ENCODE measurements at regions not wholly inside any gene's neighbourhood (a gene's known extent, or its start where the extent isn't known, plus 50 kb on each side); places are given as distances from the start of the nearest gene placed in this dataset.

DNA sequence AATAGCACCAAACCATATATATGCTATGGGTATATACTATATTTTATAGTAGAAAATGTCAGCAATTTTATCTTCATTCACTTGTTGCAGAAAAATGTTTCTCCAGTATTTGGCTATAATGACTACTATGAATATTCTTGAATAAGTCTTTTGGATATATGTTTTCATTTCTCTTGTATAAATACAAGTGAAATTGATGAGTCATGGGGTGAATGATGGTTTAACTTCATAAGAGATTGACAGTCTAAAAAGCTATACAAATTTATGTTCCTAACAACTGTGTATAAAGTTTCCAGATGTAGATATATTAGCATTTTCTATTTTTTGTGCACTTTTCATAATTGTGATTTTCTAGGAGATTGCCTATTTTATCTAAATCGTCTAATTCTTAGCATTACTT, 714.8 kb downstream of the TRHDE start:
- TF ChIP-seq, protein P1, sequence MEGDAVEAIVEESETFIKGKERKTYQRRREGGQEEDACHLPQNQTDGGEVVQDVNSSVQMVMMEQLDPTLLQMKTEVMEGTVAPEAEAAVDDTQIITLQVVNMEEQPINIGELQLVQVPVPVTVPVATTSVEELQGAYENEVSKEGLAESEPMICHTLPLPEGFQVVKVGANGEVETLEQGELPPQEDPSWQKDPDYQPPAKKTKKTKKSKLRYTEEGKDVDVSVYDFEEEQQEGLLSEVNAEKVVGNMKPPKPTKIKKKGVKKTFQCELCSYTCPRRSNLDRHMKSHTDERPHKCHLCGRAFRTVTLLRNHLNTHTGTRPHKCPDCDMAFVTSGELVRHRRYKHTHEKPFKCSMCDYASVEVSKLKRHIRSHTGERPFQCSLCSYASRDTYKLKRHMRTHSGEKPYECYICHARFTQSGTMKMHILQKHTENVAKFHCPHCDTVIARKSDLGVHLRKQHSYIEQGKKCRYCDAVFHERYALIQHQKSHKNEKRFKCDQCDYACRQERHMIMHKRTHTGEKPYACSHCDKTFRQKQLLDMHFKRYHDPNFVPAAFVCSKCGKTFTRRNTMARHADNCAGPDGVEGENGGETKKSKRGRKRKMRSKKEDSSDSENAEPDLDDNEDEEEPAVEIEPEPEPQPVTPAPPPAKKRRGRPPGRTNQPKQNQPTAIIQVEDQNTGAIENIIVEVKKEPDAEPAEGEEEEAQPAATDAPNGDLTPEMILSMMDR (conservative IDR thresholded peaks at IDR 0.05; ENCODE audit: low read length) = no peak
- TF ChIP-seq EZH2phosphoT487 (IDR thresholded peaks at IDR 0.05; ENCODE audit: borderline replicate concordance) = no peak

Measured in Loucy (cell line).